HG03159 (cell line): ENCODE measurements at regions not wholly inside any gene's neighbourhood (a gene's known extent, or its start where the extent isn't known, plus 50 kb on each side); places are given as distances from the start of the nearest gene placed in this dataset.
A peak's percentile ranks its signal among the peaks of the same experiment; 100 is the strongest.

Source experiments
- ATAC-seq: cut with Tn5 transposase; IDR thresholded peaks from one replicate; pipeline ENCODE4 v1.9.1; 2021; ENCODE audit warnings: mild to moderate bottlenecking, moderate library complexity; ENCODE audit not compliant: unreplicated experiment

DNA sequence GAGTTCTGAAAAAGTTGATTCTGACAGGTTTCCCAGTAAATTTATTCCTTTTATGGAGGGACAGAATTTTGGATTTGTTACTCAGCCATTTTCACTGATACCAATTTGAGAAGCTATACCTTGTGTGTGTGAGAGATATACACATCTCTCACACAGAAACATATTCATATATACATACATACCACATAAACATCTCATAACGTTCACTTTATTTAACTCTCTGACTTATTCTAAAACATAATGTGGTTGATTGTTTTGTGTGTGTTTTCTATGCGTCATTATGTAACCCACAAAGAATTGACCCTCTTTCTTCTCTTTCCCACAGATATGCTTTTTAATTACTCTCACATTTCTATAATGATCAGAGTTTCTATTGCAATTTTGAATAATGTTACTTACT is 570.8 kb upstream of the TLE4 start:
- no peak for ATAC-seq

DNA sequence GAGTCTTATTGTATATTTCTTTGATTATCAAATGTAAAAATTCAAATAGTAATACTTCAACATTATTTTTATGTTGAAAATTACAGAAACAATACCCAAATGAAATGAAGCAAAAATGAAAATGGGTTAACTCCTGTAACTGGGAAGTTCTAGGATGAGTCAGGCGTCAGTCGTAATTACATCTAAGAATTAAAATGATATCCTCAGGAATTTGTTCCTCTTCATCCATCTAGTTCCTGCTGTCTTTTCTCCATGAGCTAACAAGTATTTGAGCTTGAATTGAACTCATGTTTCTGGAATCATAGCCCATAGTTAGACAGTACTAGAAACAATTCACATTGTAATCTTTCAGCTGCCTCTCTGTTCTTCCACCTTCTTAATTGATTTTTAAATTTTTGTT is 568.3 kb upstream of the TLE4 start:
- no peak for ATAC-seq

DNA sequence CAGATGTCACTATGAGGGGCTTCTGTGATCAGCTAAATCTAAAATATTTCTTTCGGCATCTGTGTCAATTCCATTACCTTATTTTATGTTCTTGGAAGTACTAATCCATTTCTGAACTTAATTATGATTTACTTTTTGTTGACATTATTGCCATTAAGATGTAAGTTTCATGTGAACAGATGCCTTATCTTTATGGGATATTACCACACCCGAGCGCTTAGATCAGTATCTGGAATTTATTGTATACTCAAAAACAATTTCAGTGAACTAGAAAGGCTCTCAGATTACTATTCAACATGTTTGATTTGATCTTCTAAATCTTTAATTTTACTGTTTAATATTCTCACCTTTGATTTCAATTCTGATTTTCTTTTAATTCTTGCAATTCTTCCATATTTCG is 567.7 kb upstream of the TLE4 start:
- no peak for ATAC-seq

DNA sequence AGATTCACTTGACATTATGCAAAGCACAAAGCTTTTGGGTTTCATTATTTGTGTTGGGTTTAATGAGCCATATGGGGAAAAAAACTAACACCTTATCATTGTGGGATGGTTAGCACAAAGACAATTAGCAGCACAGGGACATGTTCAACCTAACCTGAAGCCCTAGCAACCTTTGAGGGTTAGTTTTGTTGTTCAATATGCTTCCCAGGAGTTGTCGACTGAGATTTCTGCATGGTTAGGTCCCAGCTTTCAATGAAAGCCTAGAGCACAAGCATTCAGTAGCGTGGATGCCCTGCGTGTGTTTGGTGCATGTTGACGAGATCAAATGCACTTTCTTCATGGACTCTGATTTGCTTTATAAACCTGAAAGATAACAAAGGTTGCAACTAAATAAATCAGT is 565.2 kb upstream of the TLE4 start:
- no peak for ATAC-seq

DNA sequence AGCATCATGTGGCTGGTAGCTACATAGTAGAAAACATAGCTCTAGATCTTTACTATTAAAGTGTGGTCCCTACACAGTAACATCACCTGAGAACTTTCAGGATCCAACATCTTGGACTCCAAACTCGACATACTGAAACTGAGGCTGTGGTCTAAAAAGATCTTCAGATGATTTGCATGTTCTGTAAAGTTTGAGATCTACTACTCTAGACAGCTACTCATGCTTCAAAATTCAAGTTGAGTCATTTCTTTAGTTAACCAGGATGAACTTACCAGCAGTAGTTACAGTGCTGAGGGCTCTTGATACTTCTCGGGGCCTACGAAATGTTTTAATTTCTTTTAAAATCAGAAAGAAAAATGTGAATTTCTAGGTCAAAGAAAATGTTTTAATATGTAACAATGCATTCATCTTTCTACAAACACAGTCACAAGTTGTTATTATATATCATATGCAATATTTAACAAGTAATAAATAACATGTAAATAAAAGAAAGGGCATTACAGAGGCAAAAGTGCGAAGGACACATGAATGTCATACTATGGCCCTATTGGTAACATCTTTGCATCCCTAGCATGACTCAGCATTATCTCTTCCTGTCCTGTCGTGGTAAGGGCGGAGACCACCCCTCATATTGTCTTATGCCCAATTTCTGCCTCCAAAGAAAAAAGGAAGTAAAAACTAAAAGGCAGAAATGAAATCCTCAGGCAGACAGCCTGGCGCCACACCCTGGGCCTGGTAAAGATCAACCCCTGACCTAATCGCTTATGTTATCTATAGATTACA is 563.9 kb upstream of the TLE4 start:
- peak; percentile 92 for ATAC-seq

DNA sequence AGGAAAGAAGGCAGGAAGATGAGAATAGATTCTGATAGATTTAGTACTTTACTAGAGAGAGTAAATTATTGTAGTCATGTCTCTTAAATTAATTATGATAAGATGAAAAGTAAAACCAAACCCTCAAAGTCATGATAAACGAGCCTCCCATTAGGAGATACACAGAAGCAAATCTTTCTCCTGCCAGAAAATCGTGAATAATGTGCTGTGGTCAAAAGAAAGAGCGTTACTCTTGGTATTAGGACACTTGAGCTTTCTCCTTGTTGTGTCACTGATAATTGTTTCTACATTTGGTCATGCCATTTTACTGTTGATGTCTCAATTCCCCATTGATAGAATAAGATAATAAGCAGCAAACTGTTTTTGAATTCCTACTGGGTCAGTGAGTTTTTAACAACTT is 562.8 kb upstream of the TLE4 start:
- ATAC-seq = no peak

DNA sequence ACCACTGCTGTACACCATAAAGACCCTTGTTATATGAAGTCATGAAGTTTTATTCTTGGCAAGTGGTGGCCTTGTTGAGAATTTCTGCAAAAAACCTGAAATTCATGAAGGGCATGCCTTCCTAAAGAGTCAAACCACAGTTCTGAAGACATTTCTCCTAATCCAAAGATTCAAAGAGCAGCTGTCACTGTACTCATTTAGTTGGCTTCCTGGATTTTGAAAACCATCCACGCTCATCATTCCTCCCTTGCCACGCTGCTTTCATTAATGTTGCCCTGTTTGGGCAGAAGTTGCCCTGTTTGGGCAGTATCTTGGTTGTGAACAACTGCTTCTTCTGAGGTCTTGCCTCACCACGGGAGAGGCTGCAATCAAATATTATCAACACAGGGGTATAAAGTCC is 560.3 kb upstream of the TLE4 start:
- no peak for ATAC-seq

DNA sequence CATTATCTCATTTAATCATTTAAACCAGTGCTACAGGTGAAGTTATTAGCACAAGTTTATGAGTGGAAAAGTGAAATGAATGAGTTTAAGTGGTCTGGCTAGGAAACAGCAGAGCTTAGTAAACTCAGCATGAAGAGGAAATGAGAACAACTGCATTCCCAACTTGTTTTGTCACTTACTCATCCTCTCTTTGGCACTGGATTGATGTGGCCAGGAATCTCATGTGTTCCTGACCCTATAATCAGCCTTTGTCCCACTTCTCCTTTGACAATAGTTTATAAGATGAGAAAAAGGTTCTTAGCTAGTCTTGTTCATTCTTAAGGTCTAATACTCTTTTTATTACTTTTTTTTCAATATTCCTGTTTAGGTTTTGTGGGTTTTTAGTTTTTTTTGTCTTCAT is 559.2 kb upstream of the TLE4 start:
- ATAC-seq = no peak

DNA sequence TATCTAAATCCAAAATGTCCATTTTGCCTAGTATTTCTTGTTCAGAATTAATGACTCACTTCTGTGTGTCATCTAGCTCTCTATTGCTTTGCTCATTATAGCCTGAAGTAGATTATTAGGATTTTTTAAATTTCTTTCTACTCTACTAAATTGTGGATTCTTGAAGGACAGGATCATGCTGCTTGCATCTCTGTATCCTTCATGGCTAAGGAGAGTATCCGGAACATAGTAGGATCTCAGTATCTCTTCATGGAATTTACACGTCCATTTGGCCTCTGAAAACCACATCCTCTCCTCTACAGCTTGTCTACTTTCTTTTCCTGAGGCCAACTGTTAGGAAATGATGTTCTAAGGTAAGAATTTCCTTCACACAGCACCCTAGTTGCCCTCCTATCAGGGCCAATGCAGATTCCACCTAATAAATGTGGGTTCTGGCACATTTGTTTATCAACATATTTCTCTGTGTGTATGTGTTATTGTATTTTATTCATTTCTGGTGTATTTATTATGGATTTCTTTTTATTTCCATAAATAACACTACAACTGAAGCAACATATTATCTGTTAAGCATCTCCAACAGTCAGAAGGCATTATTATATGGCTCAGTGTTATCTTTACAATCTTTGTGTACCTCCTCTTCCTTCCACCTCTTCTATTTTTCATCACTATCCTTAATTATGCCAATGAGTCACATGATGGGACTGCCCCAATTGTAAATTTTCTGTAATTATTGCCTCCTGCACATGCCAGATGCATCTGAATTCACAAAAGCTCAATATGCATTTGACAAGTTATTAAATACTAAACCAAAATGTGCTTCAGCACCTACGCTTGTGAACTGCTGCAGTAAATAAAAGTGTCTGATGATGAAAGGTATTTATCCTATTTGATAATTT is 557.8 kb upstream of the TLE4 start:
- no peak for ATAC-seq

DNA sequence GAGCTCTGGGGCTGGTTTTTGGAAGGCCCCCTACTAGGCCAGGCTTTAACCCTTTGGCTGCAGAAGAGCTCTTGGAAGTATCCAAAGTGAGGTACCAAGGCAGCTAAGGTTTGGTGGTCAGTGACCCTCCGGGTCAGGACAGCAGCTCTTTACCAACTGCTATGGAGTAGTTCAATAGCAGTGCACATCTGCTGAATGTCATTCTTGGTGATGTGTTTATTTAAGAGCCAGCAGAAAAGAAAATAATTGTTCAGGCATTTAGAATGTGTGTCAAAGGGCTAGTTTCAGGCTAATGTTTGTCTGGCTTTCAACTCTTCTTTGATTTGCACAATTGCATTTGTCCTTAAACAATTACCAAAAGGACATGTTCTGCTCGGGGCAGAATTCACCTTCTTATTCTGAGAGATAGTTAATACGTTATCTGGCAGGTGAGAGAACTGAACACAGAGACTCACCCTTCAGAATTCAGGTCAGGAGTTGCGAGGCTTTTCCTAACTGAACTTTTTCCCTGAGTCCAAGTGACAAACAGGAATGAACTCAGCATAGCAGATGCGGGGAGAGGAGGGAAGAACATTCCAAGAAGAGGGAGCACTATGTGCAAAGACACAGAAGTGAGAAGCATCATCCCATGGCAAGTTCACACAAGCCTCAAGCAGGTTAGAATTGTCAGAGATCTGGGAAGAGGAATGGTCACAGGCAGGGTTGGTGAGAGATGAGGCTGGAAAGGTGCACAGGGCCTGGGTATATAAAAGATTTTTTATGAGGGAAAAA is 556.7 kb upstream of the TLE4 start:
- no peak for ATAC-seq

DNA sequence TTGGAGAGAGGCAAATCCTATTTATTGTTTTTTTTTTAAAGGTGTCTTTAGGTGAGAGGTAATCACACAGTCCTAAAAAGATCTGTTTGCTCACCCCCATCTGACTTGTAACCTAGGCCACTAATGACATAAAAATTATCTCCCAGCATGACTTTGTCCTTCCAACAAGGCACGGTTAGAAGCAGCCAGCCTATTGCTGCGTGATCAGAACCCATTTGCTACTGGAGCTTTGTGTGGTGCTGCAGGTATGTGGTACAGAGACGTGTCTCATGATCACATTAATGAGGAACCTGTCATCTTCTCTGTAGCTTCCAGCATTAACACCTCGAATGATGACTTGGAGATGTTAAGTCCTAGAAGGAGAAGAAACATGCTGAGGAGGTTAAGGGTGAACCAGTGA is 555.8 kb upstream of the TLE4 start:
- no peak for ATAC-seq

DNA sequence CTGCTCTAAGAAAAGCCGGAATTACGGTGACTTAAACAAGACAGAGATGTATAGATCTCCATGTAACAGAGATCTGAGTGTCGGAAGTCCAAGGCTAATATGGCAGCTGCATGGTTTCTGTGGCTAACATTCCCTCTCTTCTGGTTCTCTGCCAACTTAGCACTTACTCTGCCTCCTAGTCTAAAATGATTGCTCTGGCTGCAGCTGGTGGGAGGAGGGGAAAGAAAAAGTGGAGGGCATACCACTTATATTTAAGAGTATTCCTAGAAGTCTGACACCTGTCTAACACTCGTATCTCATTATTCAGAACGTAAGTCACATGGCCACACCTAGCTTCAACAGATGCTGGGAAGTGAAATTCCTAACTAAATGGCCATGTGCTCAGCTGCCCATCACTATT is 551.5 kb upstream of the TLE4 start:
- ATAC-seq = no peak

DNA sequence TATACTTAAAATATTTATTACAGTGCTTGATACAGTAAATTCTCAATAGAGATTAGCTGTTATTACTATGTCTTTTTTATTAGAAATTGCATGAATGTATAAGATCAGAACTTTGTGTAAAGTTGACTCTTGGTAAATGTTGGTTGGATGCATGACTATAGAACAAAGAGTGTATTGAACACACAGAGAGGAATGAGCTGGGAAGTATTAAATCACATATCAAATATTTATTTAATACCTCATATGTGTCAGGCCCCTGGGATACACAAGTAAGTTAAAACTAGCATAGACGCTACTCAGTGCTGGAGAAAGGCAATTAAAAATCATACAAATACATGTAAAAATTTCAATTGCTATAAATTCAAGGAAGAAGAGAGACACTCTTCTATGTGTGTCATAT is 550.7 kb upstream of the TLE4 start:
- ATAC-seq = no peak

DNA sequence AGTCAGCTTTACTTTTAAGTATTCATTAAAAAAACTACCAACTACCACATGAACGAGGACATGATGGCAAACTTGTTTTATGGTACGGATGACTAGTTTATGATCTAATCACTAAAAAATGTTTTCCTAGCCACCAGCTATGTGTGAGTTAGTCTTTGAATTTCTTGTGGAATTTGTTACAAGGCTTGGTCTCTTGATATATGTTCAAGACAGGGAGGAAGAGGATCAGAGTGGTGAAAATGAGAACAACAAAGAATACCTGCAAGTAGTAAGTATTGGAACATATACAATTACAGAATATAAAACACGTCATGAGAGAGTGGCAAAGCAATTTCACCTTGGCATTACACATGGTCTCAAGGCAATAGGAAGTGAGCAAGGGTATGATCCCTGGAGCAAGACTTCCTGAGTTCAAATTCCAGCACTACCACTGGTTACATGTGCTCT is 548.6 kb upstream of the TLE4 start:
- ATAC-seq = no peak

DNA sequence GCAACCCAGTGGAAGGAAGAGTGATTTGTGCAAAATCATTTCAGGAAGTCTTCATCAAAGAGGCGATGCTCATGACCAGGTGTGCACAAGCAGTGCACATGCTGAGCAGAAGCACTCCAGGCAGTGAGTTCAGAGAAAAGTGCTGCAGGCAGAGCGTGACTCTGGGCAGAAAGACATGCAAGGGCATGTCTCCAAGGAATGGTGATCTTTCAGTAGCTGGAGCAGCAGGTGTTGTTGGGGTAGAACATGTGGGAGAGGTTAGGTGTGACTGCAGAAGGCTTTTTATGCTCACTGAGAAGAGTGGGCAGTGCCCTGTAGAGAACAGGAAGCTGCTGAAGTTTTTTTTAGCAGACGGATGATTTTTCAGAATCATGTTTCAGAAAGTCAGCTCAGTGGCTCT is 545.4 kb upstream of the TLE4 start:
- peak; percentile 54 for ATAC-seq

DNA sequence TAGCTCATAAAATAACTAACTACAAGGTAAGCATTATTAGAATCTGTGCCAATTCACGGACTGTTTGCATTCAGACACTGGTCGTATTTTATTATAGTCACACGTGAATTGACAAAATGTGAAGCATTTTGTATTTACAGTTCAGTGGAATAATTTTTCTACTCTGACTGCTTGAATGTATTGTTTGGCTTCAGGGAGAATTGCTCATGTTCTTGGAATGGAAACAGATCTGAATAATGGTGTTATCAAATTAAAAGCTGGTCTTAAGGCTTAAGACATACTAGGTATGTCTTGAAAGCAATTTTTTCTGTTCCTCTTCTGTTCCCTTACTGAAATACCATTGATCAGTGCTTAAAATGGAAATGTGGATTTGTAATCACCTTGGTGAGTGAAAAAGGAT is 543.7 kb upstream of the TLE4 start:
- ATAC-seq = no peak

DNA sequence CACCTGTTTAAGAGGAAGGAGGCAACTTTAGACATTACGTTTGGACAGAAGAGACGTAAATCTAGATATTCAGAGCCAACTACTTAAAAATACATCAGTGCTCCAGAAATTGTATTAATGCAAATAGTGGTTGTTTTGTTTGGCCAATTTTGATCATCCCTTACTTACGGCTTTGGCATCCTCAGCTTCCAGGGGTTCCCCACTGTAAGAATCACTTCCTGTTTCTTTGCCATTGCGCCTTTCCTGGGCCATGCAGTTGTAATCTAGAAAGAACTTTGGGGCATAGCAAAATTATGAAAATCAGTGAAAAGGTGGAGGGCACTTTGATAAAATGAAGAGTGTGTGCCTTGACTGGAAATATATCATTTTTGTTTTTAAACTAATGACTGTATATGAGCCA is 537.2 kb upstream of the TLE4 start:
- ATAC-seq = no peak

DNA sequence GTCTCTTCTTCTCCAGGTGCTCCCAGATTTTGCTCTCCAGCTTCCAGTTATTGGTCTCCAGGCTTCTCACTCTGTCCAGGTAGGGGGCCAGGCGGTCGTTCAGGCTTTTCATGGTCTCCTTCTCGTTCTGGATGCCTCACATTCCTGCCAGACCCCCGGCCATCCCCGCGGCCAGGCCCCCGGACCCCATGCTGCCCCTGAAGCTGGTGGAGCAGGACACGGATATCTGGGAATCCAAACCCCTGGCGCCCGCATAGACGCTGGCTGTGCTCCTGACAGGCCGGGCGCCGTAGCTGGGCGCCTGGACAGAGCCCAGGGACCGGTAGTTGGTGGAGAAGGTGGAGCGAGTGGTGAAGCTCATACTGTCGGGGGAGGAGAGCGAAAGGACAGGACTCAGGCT is 534.4 kb upstream of the TLE4 start:
- ATAC-seq = no peak

DNA sequence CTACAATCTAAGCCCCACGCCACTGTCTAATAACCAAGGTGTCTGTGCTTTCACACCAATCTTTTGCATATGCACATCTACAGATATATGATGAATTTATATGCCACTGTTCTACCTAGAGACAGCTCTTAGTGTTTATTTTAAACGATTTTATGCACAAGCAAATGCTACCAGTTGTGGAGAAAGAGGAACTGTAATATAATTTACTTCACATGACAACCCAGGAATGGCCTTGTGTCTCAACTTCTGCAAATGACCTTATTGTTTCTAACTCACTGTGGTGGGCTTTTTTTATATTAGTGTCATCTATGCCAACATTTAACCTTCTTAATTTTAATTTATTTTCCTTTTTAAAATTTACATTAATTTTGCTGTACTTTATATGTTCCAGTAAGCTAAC is 531.1 kb upstream of the TLE4 start:
- no peak for ATAC-seq

DNA sequence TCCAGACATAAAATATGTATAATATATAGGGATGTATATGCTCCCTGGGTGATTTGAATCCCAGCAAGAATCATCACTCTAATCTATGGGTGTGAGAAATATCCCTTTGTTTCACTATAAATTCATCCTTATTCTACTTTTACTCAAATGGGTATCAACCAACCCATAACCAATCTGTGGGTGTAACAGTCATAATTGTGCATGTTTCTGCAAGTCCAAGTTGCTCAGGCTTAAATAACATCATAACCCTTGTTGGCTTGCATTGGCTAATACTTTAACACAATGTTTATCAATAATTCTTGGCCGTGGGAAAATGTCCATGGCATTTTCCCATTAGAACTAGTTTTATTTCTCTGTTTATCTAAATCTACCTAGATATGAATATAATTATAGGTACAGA is 530.5 kb upstream of the TLE4 start:
- ATAC-seq = no peak

DNA sequence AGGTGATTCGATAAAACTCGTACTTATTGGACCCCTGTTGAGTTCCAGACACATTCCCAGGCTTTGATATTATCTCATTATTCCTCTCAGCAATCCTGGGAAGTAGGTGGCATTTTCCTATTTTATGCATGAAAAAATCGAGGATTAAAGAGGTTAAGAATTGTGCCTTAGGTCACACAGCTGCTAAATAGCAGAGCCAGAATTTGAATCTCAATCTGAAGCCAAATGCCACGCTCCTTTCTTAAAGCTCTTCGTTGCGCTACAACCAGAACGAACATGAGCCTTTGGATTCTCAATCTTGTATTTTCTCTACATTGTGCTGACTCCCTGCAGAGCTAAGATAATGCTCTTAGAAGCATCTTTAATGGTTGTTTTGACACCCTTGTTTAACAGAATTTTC is 527.8 kb upstream of the TLE4 start:
- no peak for ATAC-seq

DNA sequence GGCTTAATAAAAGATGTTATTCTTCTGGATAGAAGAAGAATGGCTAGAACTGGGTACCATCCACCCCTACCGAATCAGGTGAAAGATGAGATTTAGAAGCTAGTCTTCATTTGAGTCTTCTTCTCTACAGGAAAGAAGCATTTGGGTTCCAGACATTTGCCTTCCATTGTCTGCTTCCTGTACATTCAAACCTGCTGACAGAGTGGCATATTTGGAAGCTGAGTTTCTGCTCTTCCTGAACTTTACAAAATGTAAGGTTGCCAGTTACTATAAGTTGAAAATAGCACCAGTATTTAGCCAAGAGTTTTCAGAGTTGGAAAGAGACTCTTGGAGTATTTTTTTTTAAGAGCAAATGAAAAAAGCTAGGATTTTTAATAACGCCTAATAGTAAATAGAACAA is 525.4 kb upstream of the TLE4 start:
- no peak for ATAC-seq
